ENCODE measurements at regions not wholly inside any gene's neighbourhood (a gene's known extent, or its start where the extent isn't known, plus 50 kb on each side); places are given as distances from the start of the nearest gene placed in this dataset.

DNA sequence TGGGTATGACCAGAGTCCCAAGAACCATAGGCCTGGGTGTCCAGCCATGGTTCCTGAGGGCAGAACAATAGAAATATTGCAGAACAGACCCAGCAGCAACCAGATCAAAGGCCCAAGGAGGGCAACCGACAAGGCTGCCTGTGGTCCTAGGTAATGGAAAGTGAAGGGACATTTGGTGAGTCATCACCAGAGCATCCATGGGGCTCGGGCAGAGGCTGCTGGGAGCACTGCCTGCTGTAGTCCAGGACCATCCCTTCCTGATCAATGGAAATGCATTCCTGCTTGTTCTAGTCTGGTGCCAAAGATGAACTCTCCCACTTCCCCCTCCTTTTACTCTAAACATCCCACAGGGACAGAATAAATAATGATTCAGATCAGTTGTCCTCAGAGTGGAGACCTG is 172.8 kb upstream of the CACNA1E start:
- no peak for TF ChIP-seq CTCF (IDR thresholded peaks at IDR 0.05)

DNA sequence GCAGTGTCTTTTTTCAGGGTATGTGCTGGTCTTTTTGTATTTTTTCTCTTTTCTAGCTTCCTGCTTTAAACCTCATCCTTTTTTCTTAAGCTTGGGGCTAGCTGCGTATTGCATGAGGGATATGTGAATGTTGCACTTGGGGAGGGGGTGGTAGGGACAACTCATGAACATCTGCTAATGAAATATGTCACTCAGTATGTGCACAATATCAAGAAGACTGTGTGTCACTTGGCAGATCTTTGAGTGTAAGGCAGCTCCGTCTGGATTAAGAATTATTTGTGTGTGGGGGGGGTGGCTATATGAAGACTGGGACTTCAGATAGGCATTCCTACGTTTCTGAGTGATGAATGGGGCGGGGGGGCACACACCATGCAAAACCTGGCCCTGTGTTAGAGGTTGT is 170.4 kb upstream of the CACNA1E start:
- TF ChIP-seq CTCF (IDR thresholded peaks at IDR 0.05): no peak

- TF ChIP-seq CTCF (IDR thresholded peaks at IDR 0.05): no peak
Measured at GRCh38 chr1:181313466-181313865, 169.9 kb upstream of the CACNA1E start.

- TF ChIP-seq CTCF (IDR thresholded peaks at IDR 0.05): no peak
Measured at GRCh38 chr1:181314010-181314409, 169.3 kb upstream of the CACNA1E start.

DNA sequence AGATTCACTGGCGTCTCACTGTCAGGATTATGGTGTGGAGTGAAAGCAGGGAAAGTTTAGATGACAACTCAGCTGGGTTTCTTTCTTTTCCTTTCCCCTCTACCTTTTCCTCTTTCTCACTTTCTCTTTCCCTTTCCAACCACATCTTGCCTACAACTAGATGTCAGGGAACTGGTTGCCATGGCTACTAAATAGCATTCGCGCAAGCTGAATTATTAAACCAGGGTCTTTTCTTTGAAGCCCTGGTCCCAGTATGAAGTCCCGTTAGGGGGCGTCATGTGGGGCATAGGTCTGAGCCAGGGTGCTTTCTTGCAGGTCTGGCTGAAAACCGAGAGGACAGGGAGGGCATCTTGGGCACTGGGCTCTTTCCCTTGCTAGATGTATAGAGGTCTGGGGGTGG is 168.4 kb upstream of the CACNA1E start:
- no peak for TF ChIP-seq CTCF (IDR thresholded peaks at IDR 0.05)

DNA sequence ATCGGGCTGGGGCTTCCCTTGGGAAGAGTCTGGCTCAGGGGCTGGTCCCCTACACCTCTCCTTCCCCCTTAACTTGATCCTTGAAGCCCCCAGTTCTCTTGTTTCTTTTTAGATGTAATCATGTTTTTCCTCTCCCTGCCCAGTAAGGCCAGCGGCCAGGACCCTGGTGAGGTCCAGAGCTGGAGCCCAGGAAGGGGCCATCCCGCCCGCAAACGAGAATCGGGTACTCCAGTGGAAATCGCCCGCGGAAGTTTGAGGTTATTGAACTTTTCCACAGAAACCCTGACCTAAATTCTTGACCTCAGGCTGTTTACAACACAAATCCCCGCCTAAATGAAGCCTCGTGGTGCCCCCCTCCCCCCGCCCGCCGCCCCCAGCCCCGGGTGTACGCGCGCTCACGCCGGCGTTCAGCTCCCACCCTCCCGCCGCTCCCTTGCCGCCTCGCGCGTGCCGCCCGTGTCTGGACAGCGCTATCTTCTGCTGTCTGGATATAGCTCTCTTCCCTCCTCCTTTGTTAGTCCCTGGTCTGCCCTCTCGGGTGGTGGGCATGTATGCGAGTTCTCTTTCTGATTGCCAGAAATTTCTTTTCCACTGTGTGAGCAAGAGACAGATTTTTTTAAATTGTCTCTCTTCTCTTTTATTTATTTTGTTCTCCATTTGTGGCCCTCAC is 165.9 kb upstream of the CACNA1E start:
- TF ChIP-seq CTCF (IDR thresholded peaks at IDR 0.05): no peak

DNA sequence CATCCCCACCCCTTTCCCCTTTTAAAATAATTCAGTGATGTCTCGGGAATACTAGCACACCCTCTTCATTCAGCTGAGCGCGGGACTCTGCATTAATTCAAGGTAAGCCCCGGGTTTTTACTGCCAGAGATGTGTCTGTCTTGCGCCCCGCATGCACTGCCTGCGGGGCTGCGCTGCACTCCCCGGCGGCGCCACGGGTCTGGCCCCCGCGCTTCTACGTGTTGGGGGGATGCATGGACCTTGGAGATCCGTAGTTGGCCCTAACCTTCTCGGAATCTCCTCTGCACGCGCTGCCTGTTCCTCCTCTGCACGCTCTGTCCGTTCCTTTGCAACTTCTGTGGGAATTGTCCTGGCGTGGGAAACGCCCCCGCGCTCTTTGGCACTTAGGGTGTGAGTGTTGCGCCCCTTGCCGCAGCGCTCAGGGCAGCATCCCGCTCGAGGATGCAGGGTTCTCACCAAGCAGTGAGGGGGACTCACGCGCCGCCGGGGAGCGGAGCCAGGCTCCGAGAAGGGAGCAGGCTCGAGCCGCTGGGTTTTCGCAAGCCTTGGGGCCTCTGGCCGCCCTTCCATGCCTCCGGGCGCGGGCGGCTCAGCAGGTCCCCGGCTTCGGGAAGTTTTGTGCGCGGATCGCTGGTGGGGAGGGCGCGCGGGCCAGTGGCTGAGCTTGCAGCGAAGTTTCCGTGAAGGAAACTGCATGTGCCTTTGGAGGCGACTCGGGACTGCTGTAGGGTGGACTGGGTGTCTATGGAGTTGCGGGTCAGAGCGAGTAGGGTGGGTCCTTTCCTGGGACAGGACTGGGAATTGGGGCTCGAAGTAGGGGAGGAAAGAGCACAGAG is 165.1 kb upstream of the CACNA1E start:
- TF ChIP-seq CTCF (IDR thresholded peaks at IDR 0.05): no peak
